HG03558 (cell line): ENCODE measurements at regions not wholly inside any gene's neighbourhood (a gene's known extent, or its start where the extent isn't known, plus 50 kb on each side); places are given as distances from the start of the nearest gene placed in this dataset.
"Not testable (repeated sequence)": the region's sequence is repeated elsewhere in the genome, so short reads cannot be mapped to it uniquely, and the experiment has no call there.

ENCODE experiments used
- ATAC-seq: cut with Tn5 transposase; IDR thresholded peaks from one replicate; pipeline ENCODE4 v1.9.1; 2021; ENCODE audit warnings: moderate number of reproducible peaks; ENCODE audit not compliant: unreplicated experiment; ENCODE audit errors: extremely low read depth

- no peak for ATAC-seq
These were observed 819.3 kb downstream of the PLA2G4A start for GRCh38 chr1:187648091-187648490.

DNA sequence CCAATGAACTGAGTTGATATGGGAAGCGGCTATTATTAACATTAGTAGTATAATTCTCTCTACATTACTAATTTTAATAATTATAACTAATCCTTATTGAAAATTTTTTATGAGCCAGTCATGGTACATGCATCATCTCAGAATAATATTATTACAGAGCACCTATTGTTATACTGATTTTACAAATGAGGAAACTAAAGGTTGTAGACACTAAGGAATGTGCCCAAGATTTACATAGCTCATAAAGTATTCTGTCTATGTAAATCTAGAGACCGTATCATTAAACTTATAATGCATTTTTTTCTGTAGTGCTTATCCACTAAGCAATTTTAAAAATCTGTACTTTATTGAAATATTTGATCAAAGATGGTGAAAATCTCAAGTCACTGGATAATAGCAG lies 825.9 kb downstream of the PLA2G4A start:
- ATAC-seq: no peak

DNA sequence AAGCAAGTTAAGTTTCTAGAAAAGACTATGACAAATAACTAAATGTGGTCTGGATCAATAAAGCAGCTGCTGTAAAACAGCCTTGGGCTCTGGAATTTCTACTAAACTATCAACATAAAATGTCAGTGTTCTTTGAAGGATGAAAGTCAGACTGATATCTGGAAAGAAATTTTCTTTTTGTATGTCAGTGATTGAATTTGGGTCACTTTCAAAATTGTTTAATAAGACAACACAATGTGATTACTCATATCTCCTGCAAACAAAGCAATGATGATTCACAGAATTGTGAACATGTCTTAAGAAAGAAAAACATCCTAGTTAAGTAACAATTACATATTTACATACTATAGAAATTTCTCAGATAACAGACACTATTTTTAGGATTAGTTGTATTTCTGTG lies 826.4 kb downstream of the PLA2G4A start:
- no peak for ATAC-seq

GRCh38 chr1:187665483-187665882 lies 836.7 kb downstream of the PLA2G4A start:
- no peak for ATAC-seq

- no peak for ATAC-seq
These were observed 852.1 kb downstream of the PLA2G4A start for GRCh38 chr1:187680823-187681222.

- no peak for ATAC-seq
These were observed 853.4 kb downstream of the PLA2G4A start for GRCh38 chr1:187682112-187682511.

GRCh38 chr1:187685333-187685732 lies 856.6 kb downstream of the PLA2G4A start:
- no peak for ATAC-seq

DNA sequence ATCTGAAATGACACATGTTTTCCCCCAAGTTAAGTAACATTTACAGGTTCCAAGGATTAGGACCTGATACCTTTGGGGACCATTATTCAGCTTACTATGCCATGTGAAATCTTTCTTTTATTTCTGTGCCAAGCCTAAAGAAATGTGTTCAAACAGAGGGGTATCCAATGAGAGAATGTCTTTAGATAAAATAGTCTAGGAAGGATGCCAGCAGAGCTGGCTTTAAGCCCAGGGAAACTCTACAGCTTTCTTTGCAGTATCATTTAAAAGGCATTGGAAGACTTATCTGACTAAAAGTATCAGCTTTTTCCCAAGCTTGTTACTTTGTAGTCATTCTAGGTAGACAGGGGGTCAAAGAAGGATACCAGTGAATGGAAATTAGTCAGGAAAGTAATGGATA lies 860.4 kb downstream of the PLA2G4A start:
- no peak for ATAC-seq

DNA sequence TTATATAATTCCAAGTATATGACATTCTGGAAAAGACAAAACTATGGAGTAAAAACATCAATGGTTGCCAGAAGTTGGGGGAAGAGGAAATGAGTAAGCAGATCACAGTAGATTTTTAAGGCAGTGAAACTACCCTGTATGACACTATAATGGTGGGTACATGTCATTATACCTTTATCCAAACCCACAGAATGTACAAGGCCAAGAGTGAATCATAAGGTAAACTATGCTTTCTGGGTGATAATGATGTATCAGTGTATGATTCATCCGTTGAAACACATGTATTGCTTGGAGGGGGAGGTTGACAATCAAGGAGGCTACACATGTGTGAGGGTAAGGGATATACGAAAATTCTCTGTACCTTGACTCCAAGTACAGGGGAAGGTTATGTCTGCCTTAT lies 862.7 kb downstream of the PLA2G4A start:
- no peak for ATAC-seq

DNA sequence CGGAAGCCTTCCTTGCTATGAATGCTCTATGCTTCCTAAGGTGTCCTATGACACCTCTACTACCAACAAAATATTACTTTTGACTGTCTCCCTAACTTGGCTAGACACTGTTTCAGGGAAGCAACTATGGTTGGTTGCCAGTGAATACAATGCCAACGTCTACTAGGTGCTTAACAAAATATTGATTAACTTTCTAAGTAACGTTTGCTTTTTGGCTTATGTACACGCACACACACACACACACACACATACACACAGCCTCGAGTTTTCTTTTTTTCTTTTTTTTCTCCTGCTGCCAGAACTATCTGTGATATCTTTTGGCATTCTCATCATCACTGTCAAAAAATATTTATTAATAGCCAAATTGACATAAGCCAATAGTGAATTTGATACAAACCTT lies 864.0 kb downstream of the PLA2G4A start:
- ATAC-seq: no peak

DNA sequence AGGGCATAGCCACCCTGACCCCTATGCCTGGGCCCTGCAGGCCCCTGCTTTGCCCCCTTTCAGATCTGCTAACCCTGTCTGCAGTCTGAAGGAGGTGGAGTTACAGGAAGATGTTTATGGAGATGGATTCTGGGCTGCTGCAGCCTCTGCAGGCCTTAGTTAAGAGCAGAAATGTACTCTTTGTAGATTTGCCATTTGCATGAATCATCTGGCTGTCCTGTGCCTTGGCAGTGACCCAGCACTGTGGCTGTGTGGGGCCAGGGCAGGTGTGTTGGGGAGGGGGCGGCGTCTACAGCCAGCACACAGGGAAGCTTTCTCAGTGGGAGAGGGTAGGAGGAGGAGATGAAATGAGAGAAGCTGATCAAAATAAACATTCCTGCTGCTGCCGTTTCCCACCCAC lies 867.3 kb downstream of the PLA2G4A start:
- ATAC-seq: no peak

DNA sequence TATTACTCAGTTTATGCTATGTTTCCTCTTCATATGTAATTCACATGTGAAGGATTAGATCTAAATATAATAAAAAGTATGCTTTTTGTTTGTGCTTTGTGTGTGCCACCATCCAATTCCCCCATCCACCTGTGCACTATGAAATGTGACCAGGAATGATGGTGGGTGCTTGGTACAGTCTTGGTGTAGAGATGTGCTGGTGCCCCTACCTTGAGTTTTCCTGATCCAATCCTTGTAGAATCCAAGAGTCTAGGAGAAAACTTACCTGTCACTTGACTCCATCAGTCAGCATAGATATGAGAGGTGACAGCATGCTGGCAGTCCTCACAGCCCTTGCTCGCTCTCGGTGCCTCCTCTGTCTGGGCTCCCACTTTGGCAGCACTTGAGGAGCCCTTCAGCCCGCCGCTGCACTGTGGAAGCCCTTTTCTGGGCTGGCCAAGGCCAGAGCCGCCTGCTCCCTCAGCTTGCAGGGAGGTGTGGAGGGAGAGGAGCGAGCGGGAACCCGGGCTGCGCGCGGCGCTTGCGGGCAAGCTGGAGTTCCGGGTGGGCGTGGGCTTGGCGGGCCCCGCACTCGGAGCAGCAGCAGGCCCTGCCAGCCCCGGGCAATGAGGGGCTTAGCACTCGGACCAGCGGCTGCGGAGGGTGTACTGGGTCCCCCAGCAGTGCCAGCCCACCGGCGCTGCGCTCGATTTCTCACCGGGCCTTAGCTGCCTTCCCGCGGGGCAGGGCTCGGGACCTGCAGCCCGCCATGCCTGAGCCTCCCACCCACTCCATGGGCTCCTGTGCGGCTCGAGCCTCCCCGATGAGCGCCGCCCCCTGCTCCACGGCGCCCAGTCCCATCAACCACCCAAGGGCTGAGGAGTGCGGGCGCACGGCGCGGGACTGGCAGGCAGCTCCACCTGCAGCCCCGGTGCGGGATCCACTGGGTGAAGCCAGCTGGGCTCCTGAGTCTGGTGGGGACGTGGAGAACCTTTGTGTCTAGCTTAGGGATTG lies 874.7 kb downstream of the PLA2G4A start:
- ATAC-seq: not testable (repeated sequence)

GRCh38 chr1:187714470-187714869 lies 885.7 kb downstream of the PLA2G4A start:
- ATAC-seq: no peak

- no peak for ATAC-seq
These were observed 886.7 kb downstream of the PLA2G4A start for GRCh38 chr1:187715483-187715882.

- ATAC-seq: no peak
These were observed 887.4 kb downstream of the PLA2G4A start for GRCh38 chr1:187716160-187716559.

GRCh38 chr1:187718527-187718926 lies 889.8 kb downstream of the PLA2G4A start:
- no peak for ATAC-seq

GRCh38 chr1:187721216-187721615 lies 892.5 kb downstream of the PLA2G4A start:
- no peak for ATAC-seq

GRCh38 chr1:187725216-187725615 lies 896.5 kb downstream of the PLA2G4A start:
- no peak for ATAC-seq

- no peak for ATAC-seq
These were observed 904.5 kb downstream of the PLA2G4A start for GRCh38 chr1:187733232-187733631.

GRCh38 chr1:187734427-187734826 lies 905.7 kb downstream of the PLA2G4A start:
- ATAC-seq: no peak

DNA sequence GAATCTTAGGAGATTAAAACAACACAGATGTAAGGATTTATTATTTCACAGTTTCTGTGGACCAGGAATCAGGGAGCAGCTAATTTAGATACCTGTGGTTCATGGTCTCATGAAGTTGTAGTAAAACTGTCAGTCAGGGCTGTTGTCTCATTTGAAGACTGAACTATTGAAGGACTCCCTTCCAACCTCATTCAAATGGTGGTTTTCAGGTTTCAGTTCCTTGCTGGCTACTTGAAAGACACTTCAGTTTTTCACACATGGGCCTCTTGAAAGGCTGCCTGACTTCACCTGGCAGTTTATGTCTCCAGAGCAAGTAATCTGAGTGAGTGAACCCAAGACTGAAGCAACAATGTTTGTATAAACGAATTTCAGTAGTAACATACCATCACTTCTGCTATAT lies 915.9 kb downstream of the PLA2G4A start:
- no peak for ATAC-seq

DNA sequence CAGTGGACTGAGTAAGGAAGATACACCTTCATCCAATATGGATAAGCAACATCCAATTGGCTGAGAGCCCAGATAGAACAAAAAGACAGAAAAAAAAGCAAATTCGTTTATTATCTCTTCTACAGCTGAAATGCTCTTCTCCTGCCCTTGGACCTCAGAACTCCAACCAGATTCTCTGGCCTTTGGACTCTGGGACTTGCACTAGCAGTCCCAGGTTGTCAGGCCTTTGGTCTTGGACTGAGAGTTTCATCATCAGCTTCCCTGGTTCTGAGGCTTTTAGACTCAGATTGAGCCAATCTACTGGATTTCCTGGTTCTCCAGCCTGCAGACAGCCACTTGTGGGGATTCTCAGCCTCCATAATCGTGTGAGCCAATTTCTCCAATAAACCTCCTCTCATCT lies 926.8 kb downstream of the PLA2G4A start:
- no peak for ATAC-seq
